ENCODE measurements at regions not wholly inside any gene's neighbourhood (a gene's known extent, or its start where the extent isn't known, plus 50 kb on each side); places are given as distances from the start of the nearest gene placed in this dataset.

DNA sequence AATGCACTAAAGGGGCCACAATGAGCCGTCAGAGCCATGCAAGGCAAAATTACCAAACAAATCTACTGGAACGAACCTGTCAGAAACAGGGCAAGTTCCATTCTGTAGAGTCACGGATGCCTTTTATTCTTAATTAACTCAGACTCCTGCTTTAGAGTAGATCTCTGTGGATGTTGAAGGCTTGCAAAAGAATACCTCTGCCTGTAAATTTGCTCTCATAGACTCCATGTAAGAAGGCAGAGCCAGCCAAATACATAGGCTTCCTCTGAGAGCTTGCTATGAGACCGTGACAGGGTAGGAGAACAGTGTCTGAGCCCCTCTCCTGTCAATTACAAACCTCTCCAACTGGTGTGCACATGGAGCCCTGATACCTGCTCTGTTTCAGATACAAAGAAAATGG lies 787.9 kb upstream of the POM121L12 start:
- Histone ChIP-seq H3K4me1 (no peaks in the 10 kb centered on the region), H3K36me3 (no peaks in the 10 kb centered on the region), H3K4me3 (no peak overlapping the region), H3K9me3 (no peaks in the 10 kb centered on the region), H3K27me3 (ENCODE audit: low read depth) (no peaks in the 10 kb centered on the region), H3K27ac (no peak overlapping the region)
- TF ChIP-seq, protein P1, sequence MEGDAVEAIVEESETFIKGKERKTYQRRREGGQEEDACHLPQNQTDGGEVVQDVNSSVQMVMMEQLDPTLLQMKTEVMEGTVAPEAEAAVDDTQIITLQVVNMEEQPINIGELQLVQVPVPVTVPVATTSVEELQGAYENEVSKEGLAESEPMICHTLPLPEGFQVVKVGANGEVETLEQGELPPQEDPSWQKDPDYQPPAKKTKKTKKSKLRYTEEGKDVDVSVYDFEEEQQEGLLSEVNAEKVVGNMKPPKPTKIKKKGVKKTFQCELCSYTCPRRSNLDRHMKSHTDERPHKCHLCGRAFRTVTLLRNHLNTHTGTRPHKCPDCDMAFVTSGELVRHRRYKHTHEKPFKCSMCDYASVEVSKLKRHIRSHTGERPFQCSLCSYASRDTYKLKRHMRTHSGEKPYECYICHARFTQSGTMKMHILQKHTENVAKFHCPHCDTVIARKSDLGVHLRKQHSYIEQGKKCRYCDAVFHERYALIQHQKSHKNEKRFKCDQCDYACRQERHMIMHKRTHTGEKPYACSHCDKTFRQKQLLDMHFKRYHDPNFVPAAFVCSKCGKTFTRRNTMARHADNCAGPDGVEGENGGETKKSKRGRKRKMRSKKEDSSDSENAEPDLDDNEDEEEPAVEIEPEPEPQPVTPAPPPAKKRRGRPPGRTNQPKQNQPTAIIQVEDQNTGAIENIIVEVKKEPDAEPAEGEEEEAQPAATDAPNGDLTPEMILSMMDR (IDR thresholded peaks at IDR 0.05) = no peak
- DNase-seq (no peak), ATAC-seq (no peak)
- intact Hi-C loops (cut with DNase I) = no loop called here

DNA sequence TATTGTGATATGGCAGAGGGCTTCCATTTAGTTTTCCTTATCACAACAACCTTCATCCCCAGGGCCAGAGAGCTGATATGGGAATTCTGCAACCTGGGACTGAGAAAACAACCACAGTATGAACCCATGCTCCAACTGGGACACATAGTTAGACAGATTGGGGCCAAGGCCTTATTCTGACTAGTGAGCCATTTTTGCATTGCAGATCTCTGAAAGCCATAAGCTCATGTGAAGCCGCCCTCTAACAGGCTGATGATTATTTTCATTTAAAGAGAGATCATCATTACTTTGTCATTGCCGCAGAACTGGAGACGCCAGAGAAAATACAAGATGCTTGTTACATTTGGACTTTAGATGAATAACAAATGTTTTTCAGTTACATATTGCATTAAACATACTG lies 791.7 kb upstream of the POM121L12 start:
- no peak overlapping the region for H3K4me3 ChIP-seq
- intact Hi-C loops (cut with DNase I) = no loop called here
- TF ChIP-seq, protein P1 (IDR thresholded peaks at IDR 0.05) = no peak
- no peak overlapping the region for H3K27ac ChIP-seq
- no peaks in the 10 kb centered on the region for H3K4me1 ChIP-seq
- H3K27me3 ChIP-seq (ENCODE audit: low read depth) = no peaks in the 10 kb centered on the region
- ATAC-seq (no peak), DNase-seq (no peak)
- no peaks in the 10 kb centered on the region for H3K36me3 ChIP-seq
- no peaks in the 10 kb centered on the region for H3K9me3 ChIP-seq

DNA sequence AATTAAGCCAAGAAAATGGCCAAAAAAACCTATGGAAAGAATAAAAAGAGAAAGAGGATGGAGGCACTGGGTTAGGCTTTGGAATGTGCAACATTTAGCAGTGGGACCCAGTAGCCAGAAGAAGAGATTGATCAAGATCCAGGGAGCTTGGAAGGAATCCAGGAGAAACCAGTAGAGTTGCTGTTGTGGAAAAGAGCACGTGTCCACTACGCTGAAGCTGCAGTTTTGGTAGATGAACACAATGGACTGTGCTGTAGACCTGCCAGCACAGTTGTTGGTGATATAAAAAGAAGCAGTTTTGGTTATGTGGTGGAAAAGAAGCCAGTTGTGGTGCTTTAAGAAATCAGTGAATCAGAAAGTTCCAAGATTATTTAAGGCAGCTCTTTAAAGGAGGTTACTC lies 802.2 kb upstream of the POM121L12 start:
- intact Hi-C loops (cut with DNase I) = no loop called here
- H3K27ac ChIP-seq = no peak overlapping the region
- TF ChIP-seq, protein P1 (IDR thresholded peaks at IDR 0.05) = no peak
- no peak overlapping the region for H3K4me3 ChIP-seq
- H3K27me3 ChIP-seq (ENCODE audit: low read depth) = no peaks in the 10 kb centered on the region
- no peaks in the 10 kb centered on the region for H3K36me3 ChIP-seq
- ATAC-seq (no peak), DNase-seq (no peak)
- peaks cover 12% of the 10 kb centered on the region for H3K9me3 ChIP-seq
- H3K4me1 ChIP-seq = no peaks in the 10 kb centered on the region

DNA sequence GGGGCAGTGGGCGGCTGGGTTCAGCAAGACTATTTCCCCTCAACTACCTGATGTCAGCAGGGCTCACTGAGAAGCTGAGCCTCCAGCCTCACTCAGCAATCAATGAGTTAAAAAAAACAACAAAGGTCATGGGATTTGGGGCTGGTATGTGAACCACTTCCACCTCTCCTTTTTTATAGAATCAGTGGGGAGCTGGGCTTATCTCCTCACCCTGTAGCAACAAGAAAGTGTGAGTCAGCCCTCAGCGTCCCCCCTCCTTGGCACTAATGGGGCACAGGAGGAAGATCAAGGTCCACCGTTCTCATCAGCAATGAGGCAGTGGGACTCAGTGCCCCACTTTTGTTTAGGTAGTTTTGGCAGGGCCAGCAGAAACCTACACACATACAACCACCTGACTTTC lies 823.5 kb upstream of the POM121L12 start:
- TF ChIP-seq, protein P1 (IDR thresholded peaks at IDR 0.05) = no peak
- Histone ChIP-seq H3K36me3 (no peaks in the 10 kb centered on the region), H3K4me3 (no peak overlapping the region), H3K27me3 (ENCODE audit: low read depth) (no peaks in the 10 kb centered on the region), H3K27ac (no peak overlapping the region), H3K4me1 (no peaks in the 10 kb centered on the region), H3K9me3 (no peaks in the 10 kb centered on the region)
- ATAC-seq = no peak
- no peak for DNase-seq
- intact Hi-C loops (cut with DNase I) = no loop called here

DNA sequence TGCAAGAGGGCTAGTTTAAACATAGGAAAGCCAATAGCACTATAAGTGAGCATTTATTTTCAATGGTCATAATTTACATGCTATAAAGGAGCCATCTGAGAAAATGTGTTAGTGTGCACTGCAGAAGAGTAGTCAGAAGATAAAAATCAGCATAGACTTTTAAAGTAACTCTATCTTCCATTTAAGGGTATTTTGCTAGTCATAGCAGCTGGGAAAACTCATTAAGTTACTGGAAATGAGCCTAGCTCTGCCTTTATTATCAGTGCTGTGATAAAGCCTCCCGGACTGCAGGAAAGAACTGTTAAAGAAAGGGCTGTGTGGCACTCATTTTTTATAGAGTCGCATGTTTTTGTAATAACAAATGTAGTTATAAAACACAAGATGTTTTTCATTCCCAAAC lies 825.8 kb upstream of the POM121L12 start:
- no peak overlapping the region for H3K27ac ChIP-seq
- H3K27me3 ChIP-seq (ENCODE audit: low read depth) = no peaks in the 10 kb centered on the region
- H3K4me3 ChIP-seq = no peak overlapping the region
- H3K36me3 ChIP-seq = no peaks in the 10 kb centered on the region
- H3K9me3 ChIP-seq = no peaks in the 10 kb centered on the region
- ATAC-seq = no peak
- TF ChIP-seq, protein P1 (IDR thresholded peaks at IDR 0.05) = no peak
- no peaks in the 10 kb centered on the region for H3K4me1 ChIP-seq
- intact Hi-C loops (cut with DNase I) = no loop called here
- DNase-seq = no peak

DNA sequence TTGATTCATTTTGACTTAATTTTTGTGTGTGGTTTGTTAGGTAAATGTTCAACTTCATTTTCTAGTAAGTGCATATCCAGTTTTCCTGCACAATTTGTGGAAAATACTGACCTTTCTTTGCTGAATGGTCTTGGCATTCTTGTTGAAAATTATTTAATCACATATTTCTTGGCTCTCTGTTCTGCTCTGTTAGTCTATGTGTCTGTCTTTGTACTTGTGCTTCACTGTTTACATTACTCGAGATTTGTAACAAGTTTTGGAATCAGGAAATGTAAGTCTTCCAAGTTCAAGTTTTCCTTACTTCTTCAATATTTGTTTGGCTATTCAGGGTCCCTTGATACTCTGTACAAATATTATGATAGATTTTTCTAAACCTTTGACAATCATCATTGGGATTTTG lies 838.2 kb upstream of the POM121L12 start:
- DNase-seq = no peak
- Histone ChIP-seq H3K4me3 (no peak overlapping the region), H3K9me3 (no peaks in the 10 kb centered on the region), H3K4me1 (no peaks in the 10 kb centered on the region), H3K27me3 (ENCODE audit: low read depth) (no peaks in the 10 kb centered on the region), H3K27ac (no peak overlapping the region), H3K36me3 (no peaks in the 10 kb centered on the region)
- intact Hi-C loops (cut with DNase I) = no loop called here
- TF ChIP-seq, protein P1 (IDR thresholded peaks at IDR 0.05) = no peak
- no peak for ATAC-seq
